NCI-H524 treated with DMSO at 0.1 percent for 48 hours (cell line): ENCODE measurements at regions not wholly inside any gene's neighbourhood (a gene's known extent, or its start where the extent isn't known, plus 50 kb on each side); places are given as distances from the start of the nearest gene placed in this dataset.

Source experiments
- DNase-seq: peaks from one replicate; lab custom pipeline; 2025; lab: John Stamatoyannopoulos, UW

DNA sequence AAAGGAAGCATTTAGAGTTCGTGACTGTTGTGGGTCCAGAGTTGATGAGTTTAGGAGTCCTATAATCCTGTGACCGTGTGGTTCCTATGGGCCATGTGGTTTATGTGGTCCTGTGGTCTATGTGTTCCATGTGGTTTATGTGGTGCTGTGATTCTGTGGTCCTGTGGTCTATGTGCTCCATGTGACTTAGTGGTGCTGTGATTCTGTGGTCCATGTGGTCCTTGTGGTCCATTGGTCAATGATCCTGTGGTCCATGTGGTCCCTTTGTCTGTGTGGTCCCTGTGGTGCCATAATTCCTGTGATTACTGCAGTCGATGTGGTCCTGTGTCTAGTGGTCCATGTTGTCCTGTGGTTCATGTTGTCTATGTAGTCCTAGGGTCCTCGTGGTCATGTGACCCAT is 167.3 kb downstream of the TMEM18 start:
- no peak for DNase-seq

DNA sequence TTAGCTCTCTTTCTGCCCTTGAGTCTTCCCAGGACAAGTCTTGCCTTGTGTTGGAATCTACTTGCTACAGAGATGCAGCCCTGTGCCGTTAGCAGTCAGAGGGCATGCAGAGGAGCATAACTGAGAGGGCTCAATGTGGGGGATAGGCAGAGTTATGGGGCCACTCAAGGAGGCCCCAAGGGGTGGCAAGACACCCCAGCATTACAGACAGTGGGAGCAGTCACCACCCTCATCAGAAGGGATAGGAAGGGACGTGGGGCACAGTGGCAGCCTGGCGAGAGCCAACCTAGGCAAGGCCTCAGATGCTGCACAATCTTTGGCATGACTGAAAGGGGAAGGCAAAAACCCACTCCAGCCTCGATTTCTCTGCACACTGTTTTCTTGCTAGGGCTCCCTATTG is 169.1 kb downstream of the TMEM18 start:
- no peak for DNase-seq

DNA sequence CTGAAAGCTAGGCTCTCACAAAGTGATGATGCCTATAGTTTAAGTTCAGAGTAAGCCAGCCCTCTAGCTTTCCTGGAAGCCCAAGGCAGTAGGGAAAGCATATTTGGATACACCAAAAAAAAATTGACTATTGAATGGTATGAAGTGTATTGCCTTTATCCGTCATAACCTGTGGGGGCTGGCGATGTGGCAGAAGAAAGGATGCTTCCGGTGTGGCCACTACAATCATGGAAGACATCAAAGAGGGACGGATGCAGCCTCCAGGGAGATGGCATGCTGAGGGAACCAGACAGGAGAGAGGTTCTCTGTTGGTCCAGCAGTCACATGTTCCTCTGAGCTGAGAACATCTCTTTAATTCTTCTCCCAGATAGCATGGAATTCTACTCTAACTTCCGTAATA is 170.3 kb downstream of the TMEM18 start:
- no peak for DNase-seq

DNA sequence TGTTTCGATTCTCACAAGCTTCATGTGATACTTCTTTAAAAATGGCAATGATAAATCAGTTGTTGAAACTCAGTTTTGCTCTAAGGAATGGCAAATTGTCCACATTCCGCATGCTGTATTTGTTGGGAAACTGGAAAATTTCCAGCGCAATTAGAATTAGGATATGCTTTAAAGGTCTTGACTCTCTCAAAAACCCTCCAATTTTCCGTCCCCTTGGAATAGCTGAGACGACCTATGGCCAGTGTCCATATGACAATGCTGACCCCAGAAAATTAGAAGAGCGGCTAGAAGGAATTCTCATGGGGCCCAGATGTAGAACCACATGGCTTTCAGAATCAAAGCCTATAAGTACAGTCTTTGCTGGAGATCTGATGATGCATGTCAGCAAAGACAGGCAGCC is 170.8 kb downstream of the TMEM18 start:
- DNase-seq = no peak

DNA sequence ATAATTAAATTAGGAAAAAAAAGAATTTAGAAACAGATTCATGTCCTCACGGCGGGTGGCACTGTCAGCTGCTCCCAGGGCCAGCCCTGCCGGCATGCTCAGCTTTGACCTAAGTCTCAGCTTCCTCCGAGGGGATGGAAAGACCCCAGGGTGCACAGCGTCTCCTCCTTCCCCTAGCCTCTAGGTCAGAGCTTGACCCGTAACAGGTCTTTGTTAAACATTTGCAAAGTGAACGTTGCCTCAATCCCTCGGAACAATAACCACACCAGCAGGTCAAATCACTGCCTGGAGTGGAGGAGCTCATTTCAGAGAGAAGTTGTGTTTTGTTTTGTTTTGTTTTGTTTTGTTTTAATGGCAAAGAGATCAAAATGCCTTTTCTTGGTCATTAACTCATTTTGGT is 171.3 kb downstream of the TMEM18 start:
- no peak for DNase-seq

DNA sequence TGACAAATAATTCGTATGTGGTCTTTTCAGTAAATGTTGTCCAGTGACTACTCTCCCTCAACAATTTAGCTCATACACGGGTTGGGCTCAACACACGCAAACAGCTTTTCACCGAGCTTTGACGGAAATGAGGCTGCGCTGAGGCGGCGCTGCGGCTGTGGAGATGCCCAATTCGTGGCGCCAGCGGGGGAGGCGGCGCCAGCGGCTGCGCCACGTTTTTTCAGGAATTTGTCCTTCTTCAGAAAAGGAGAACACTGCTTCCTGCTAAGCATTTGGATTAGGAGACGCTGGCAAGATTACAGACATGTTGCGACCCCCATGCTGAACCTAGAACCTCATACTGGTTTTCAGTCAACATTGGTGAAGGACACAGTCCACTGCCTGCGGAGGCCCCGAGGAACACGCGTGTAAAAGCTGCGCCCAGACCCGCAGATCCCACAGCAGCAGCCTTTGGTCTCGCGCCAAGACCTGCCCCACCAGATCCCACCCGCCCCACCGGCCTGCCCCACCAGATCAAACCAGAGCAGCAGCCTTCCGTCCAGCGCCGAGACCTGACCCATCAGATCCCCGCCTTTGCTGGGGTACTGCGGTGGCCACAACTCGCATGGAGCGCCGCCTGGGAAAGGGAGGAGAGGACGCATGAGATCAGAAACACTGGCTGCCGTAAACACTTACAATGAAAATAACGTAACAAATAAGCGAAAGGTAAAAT is 173.8 kb downstream of the TMEM18 start:
- DNase-seq = no peak

DNA sequence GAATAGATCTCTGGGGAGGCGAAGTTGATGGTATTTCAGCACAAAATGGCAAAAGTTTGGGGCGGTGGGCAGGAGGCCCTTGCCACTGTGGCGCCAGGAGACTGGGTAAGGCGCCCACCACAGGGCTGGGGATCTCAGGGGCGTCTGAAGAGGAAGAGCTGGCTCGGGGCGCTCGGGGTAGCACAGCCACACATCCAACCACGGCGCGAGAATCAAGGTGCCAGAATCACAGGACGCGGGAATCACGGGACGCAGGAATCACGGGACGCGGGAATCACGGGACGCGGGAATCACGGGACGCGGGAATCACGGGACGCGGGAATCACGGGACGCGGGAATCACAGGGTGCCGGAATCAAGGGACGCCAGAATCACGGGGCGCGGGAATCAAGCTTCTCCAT is 174.4 kb downstream of the TMEM18 start:
- no peak for DNase-seq

DNA sequence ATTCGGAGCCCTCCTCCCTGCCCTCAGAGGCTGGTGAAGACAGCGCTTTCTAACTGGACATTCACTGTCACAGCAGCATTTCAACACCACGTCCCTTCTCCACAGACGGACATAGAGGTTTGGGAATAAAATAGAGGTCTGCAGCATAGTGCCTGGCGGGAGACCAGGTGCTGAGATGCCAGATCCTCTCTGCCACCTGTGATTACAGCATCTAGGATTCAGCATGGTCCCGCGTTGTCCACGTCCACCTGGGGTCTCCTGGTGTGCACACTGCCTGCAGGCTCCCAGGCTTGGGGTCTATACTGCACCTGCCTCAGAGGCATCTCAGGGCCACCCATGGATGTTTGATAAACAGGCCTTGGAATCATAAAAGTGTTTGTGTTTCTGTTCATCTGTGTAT is 175.5 kb downstream of the TMEM18 start:
- no peak for DNase-seq

DNA sequence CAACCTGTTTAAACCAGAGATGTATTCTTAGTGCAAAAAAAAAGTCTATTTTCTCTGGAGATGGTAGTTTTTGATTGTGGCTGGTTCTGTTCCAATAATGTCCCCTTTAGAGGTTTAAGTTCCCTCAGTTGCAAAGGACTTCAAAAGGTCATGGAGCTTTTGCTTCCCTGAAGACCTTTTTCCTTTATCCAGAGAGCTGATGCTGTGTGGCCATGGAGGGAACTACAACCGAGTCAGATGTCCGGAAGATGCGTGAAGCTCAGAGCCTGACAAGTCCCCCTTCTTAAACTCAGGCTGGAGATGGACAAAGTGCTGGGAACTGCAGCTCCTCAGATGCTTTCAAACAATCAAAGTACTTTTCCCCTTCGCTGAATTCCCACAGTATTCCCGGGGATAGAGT is 176.1 kb downstream of the TMEM18 start:
- DNase-seq = no peak

DNA sequence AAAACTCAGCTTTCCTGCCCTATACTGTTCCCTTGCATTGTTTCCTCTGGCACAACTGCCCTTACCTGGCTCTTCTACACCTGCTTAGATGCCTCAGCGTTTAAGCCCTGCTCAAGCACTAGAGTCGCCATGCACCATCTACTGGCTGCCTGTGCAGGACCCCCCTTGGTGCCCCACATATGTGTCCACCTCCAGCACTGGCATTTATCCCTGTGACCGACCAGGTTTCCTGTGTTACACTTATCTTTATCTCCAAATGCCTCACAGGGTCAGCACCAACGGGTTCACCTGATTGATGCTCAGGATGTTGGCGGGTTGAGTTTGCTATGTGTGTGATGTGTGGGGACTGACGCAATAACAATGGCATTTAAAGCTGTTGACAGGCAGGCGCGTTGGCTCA is 177.5 kb downstream of the TMEM18 start:
- DNase-seq = no peak

DNA sequence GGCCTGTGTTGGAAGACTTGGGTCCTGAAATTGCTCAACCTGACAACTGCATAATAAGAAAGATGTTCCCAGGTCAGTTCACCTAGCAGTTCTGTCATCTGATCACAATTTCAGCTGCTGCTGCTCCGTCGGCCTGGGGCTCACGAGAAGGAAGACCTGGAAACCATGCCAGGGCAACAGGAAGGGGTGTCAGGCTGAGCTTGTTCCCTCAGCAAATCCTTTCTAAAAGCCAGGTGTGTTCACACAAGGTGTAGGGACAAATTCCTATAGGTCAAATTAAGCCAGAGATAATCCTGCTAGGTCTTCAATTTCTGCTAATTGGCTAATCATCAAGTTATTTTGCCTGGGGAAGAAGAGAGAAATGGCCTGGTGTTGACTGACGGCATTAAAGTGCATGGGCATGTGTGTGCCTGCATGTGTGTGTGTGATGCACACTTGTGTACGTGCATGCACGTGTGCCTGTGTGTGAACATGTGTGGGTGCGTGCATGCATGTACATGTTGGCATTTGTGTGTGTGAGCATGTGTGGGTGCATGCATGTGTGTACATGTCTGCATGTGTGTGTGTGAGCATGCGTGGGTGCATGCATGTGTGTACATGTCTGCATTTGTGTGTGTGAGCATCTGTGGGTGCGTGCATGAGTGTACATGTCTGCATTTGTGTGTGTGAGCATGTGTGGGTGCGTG is 178.6 kb downstream of the TMEM18 start:
- no peak for DNase-seq

DNA sequence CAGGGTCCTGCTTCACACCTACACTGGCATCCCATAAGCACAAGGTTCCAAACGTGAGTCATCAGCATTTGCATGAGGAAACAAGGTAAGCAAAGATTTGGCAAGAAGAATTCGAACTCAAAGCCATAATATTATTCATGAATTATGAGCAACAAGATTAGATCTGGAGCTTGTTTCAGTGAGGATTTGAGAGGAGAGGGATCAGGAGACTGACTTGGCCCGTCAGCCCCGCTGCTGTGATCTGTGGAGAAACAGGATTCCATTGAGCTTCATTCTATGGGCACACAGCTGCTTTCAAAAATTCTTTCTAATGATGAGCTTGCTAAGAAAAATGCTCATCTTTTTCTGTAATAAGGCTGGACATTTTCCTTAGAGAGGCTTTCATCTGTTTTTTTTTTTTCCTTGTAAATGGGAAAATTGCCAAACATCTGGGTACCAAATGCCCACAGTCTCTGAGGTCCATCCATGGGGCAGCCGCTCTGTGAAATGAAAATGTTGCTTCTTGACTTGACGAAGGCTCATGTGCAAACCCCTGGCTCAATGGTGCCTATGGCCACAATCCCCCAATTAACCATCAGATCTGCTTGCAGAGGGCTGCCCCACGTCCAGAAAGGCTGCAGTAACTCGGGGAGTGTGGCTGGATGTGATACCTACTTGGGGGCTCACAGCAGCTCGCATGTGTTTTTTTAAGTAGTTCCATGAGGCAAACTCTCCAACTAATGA is 179.3 kb downstream of the TMEM18 start:
- DNase-seq = no peak

DNA sequence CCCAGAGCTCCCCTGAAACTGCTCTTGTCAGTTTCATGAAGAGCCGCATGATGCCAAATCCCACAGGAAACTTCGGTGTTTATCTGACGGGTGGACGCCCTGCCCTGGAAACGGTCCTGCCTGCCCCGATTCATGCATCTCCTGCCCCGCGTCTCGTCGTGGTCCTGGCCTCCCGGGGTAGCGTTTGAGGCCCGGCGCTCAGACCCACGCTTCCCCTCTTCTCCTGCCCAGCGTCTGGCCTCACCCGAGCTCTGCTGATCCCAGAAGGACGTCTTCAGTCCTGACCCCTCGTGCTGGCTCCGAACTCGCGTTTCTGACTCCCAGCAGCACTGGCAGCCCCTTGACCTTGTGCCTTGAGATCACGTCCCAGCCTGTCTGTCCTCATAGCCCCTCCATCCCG is 180.5 kb downstream of the TMEM18 start:
- no peak for DNase-seq

DNA sequence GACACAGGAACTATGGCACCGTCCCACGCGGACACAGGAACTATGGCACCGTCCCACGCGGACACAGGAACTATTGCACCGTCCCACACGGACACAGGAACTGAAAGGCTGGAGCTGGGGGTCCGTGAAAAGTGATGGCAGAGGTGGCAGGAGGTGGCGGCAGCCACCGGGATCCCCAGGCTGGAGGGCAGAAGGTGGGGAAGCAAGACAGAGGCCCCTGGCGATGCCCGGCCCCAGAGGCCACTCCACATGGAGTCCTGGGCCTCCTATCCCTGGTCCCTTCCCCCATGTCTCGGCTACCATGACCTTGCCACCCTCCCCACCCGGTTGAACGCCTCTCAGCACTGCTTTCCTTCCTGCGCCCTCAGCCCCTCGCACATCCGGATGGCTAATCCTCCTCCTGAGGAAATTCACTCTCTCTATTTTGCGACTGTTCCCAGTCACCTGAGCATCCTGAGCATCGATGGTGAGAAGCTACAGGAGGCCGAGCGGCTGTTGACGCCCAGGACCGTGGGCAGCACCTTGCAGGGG is 181.4 kb downstream of the TMEM18 start:
- no peak for DNase-seq

DNA sequence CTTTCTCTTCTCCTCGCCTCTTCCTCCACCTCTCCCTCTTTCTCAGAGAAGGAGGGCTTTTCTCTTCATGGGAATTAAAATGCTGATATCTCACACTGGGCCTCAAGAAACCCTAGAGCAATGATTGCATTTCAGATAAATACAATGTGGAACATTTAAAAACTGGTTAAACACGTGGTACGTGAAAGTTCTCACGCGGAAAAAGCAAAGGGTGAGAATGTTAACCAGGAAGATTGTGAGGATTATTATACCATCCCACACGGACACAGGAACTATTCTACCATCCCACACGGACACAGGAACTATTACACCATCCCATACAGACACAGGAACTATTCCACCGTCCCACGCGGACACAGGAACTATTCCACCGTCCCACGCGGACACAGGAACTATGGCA is 182.4 kb downstream of the TMEM18 start:
- DNase-seq = no peak

DNA sequence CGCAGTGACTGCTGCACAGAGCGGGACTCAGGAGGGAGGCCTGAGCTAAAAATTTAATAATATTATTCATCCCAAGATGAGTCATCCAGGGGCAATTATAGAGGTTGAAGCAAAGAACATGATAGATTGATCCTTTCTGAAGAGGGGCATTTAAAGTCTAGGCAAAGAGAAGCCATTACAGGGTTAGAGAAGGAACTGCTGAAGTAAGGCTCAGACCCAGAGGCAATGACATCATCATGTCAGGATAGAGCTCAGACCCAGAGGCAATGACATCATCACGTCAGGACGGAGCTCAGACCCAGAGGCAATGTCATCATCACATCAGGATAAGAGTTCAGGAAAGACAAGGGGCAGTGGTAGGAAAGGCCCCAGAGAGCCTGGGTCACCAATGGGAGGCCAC is 184.0 kb downstream of the TMEM18 start:
- no peak for DNase-seq

DNA sequence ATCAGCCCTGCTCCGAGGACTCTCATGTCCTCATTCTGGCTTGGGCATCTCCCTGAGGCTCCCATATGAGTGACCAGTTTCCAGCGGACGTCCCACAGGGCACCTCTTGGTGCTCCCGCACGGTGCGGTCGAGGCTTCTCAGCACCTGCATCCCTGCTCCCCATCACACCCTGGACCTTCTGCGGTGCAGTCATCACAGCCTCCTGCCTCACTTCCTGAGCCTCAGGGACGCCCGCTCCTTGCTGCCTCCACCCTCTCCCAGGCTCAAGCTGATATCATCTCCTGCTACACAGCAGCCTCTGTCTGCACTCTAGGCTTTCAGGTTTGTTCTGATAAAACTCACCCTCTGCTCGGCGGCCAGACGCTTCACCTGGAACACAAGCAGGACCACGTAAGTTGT is 185.0 kb downstream of the TMEM18 start:
- DNase-seq = no peak

DNA sequence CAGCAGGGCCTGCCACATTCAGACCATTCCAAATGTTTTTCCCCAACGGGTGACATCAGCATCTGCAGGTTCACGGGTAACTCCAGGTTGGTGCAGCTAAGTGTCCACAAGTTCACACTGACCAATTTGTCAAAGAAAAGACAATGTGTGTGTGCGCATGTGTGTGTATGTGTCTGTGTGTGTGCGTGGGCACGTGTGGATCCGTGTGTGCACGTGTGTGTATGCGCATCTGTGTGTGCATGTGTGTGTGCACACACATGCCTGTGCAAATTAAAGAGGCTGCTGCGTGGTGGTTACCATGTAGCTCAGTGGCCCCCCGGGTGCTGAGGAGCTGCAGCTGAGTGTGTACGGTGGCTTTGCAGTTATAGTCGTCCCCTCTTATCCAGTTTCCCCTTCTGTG is 187.4 kb downstream of the TMEM18 start:
- DNase-seq = no peak

DNA sequence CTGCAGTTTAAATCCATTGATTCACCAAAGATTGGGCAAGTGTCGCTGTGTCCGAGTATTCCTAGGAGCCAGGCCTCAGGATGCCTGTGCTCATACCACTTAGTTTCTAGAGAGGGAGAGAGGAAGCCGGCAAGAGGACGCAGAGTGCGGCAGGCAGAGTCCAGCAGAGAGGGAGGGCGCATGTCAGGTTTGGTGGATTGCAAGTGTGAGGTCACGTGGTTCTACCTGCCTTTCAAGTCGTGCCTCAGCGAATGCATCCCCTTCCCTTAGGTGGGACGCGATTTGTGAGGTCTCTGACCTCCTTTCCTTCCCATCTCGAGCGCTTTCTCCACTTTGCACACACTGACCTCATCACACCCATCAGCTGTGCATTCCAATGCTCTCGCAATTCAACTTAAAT is 188.1 kb downstream of the TMEM18 start:
- no peak for DNase-seq

DNA sequence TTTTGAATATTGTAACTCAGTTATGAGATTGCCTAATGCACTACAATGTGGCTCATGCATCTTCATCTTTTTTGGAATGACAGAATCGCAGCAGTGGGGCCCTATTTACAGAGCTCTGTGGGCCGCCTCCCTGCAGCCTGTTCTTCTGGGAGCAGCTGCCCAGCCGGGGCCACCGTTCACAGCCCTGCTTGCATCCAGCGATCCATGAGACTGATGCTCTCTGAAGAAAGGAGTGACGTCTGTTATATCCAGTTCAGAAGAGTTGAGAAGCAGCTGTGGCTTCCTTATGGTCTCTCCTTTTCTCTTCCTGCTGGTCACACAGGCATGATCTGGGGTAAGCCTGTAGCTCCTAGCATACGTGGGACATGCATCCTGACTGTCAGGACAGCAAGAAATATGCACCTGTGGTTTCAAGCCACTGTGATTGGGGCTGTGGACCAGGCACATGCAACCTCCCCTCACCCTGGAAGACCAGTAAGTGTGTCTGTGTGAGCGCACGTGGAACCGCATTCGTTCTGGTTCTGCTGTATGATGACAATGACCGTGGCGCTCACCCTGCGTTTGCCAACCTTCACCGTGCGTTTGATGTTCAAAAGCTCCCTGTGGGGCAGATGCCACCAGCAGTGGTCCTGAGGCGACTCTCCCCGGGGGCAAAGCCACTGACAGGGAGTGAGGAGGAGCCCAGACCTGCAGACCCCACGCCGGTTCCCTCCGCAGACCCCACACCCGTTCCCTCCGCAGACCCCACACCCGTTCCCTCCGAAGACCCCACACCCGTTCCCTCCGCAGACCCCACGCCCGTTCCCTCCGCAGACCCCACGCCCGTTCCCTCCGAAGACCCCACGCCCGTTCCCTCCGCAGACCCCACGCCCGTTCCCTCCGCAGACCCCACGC is 189.8 kb downstream of the TMEM18 start:
- no peak for DNase-seq

DNA sequence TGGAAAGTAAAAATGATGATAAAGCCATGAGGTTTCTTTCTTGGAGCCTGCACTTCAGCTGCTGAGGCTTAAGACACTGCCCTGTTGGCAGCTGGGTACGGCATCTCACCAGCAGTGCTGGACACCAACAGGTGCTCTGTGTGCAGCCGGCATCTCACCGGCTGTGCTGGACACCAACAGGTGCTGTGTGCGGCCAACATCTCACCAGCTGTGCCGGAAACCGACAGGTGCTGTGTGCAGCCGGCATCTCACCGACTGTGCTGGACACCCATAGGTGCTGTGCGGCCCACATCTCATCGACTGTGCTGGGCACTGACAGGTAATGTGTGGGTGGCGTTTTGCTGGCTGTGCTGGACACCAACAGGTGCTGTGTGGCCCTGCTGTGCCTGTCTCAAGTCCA is 190.8 kb downstream of the TMEM18 start:
- DNase-seq = no peak

DNA sequence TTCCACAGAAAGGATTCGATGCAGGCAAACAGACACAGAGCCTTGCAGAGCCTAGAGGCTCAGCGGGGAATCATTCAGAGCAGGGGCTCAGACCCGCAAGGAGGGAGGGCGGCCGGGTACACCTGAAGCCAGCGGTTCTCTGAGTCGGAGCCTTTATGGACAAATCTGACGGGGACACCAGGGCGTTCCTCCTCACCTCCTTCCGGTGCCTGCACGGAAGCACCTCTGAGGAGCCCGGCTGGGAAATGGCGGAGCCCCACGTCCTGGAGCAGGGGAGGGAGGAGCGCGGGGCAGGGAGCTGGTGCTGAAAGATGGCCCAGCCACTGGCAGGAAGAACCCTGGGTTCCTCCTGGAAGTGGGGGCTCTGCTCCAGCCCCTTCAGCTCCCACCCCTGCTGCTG is 193.5 kb upstream of the ALKAL2 start:
- DNase-seq = no peak
